Neuron (in vitro differentiated cells): ENCODE measurements at regions not wholly inside any gene's neighbourhood (a gene's known extent, or its start where the extent isn't known, plus 50 kb on each side); places are given as distances from the start of the nearest gene placed in this dataset.

Experiments used
- H2AFZ ChIP-seq: one replicate; pipeline ENCODE4 v1.6.1; 2013; ENCODE audit warnings: low read depth, mild to moderate bottlenecking, inconsistent platforms, low read length, moderate library complexity
- H3K27me3 ChIP-seq: one replicate; pipeline ENCODE4 v1.6.1; 2013; ENCODE audit warnings: low read length; ENCODE audit not compliant: insufficient read depth
- H3K36me3 ChIP-seq: one replicate; pipeline ENCODE4 v1.6.1; 2013; ENCODE audit warnings: low read length; ENCODE audit not compliant: insufficient read depth
- H3K4me1 ChIP-seq: one replicate; pipeline ENCODE4 v1.6.1; 2013; ENCODE audit warnings: low read length; ENCODE audit not compliant: insufficient read depth
- H3K4me3 ChIP-seq: 2 replicates; pipeline ENCODE4 v1.5.1; 2013; ENCODE audit warnings: mild to moderate bottlenecking, low read length, moderate library complexity
- H3K9me3 ChIP-seq: one replicate; pipeline ENCODE4 v1.6.1; 2013; ENCODE audit warnings: low read length

- H3K27me3 ChIP-seq, result no peaks in the 10 kb centered on the region
- H3K9me3 ChIP-seq, result no peaks in the 10 kb centered on the region
- H3K4me1 ChIP-seq, result no peaks in the 10 kb centered on the region
- no peaks in the 10 kb centered on the region for H3K36me3 ChIP-seq
- no peak overlapping the region for H3K4me3 ChIP-seq
- no peak overlapping the region for H2AFZ ChIP-seq
These were observed 843.2 kb upstream of the SLIT2 start for GRCh38 chr4:19408490-19408889.

GRCh38 chr4:19406789-19407188, 844.9 kb upstream of the SLIT2 start:
- Histone ChIP-seq H3K27me3 (no peaks in the 10 kb centered on the region), H2AFZ (no peak overlapping the region), H3K36me3 (no peaks in the 10 kb centered on the region), H3K4me1 (no peaks in the 10 kb centered on the region), H3K4me3 (no peak overlapping the region), H3K9me3 (no peaks in the 10 kb centered on the region)

DNA sequence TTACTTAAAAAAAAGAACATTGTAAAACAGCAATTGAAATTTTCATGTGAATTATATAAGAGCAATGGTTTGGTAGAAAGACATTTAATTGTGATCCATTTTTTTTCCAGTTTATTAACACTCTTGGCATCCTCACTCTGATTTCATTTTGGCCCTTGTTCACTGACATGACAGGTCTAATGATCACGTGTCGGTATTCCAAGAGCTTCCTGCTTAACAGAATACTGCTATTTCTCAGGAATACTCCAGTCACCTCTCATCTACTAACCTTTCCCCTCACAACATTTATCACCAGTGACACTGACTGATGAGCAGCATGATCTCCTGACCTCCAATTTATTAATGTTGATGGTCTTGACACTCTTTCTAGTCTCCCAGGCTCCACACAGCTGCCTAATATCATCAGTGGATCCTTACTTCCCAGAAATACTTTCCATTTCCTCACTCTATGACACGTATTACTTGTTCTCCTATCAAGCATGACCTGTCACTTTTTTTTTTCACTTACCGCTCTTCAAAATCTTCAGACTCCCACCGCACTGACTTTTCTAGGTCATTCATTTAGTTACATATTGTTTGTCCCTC, 847.8 kb upstream of the SLIT2 start:
- no peak overlapping the region for H3K4me3 ChIP-seq
- H3K9me3 ChIP-seq, result no peaks in the 10 kb centered on the region
- no peak overlapping the region for H2AFZ ChIP-seq
- H3K36me3 ChIP-seq, result no peaks in the 10 kb centered on the region
- no peaks in the 10 kb centered on the region for H3K27me3 ChIP-seq
- no peaks in the 10 kb centered on the region for H3K4me1 ChIP-seq

DNA sequence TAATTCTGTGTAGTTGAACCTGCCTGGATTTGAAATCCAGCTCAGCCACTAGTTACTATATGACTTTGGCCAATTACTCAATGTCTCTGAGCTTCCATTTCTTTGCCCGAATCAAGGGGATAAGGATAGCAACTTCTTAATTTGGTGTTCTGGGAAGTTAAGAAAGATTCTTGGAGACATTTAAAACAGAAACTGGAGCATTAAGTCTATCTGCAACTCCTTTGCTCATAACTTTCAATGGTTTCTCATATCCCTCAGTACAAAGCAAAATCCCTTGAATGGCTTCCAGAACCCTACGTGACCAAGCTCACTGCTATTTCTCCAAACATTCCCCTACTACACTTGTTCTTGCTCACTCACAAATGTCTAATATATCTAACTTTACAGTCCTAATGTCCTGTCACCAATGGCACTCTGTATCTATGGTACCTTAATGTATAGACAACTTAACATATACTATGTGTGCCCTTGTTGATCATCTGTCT, 849.1 kb upstream of the SLIT2 start:
- no peak overlapping the region for H2AFZ ChIP-seq
- no peaks in the 10 kb centered on the region for H3K9me3 ChIP-seq
- no peaks in the 10 kb centered on the region for H3K4me1 ChIP-seq
- H3K36me3 ChIP-seq, result no peaks in the 10 kb centered on the region
- H3K27me3 ChIP-seq, result no peaks in the 10 kb centered on the region
- H3K4me3 ChIP-seq, result no peak overlapping the region

- Histone ChIP-seq H3K27me3 (no peaks in the 10 kb centered on the region), H2AFZ (no peak overlapping the region), H3K36me3 (no peaks in the 10 kb centered on the region), H3K4me1 (no peaks in the 10 kb centered on the region), H3K9me3 (no peaks in the 10 kb centered on the region), H3K4me3 (no peak overlapping the region)
These were observed 850.2 kb upstream of the SLIT2 start for GRCh38 chr4:19401301-19402080.

DNA sequence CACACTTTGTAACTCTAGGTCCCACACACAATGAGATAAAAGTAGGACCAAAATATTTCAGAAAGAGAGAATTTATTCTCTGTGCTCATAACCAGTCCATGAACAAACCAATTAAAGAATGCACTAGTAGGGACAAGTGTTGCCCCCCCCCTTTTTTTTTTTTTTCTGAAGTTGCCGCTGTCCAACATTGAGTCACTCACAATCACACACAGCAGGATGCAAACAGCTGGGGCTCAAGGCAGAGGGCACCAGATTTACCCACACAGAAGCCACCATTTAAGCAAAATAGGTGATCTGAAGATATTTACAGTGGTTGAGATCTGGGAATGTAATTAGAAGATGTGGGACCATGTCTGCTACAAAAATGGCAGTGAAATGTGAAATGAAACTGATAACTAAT, 850.9 kb upstream of the SLIT2 start:
- Histone ChIP-seq H3K27me3 (no peaks in the 10 kb centered on the region), H3K4me3 (no peak overlapping the region), H2AFZ (no peak overlapping the region), H3K4me1 (no peaks in the 10 kb centered on the region), H3K9me3 (no peaks in the 10 kb centered on the region), H3K36me3 (no peaks in the 10 kb centered on the region)

DNA sequence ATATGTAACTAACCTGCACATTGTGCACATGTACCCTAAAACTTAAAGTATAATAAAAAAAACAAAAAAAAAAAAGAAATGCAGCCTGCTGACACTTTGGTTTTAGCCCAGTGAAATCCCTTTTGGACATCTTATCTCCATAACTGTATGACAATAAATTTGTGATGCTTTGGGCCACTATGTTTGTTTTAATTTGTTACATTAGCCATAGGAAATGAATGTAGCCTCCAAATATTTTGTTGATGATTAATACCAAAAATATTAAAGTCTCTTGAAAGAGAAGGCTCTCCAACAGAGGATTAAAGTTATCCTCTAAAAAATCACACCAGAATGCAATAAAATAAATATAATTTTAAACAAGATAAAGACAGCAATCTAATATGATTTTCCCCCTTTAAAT, 852.7 kb upstream of the SLIT2 start:
- Histone ChIP-seq H3K9me3 (no peaks in the 10 kb centered on the region), H3K4me1 (no peaks in the 10 kb centered on the region), H3K36me3 (no peaks in the 10 kb centered on the region), H2AFZ (no peak overlapping the region), H3K27me3 (no peaks in the 10 kb centered on the region), H3K4me3 (no peak overlapping the region)

- no peak overlapping the region for H2AFZ ChIP-seq
- no peaks in the 10 kb centered on the region for H3K4me1 ChIP-seq
- no peaks in the 10 kb centered on the region for H3K27me3 ChIP-seq
- H3K36me3 ChIP-seq, result no peaks in the 10 kb centered on the region
- no peak overlapping the region for H3K4me3 ChIP-seq
- H3K9me3 ChIP-seq, result no peaks in the 10 kb centered on the region
These were observed 864.9 kb upstream of the SLIT2 start for GRCh38 chr4:19386786-19387185.

- Histone ChIP-seq H2AFZ (no peak overlapping the region), H3K27me3 (no peaks in the 10 kb centered on the region), H3K4me1 (no peaks in the 10 kb centered on the region), H3K9me3 (no peaks in the 10 kb centered on the region), H3K4me3 (no peak overlapping the region), H3K36me3 (no peaks in the 10 kb centered on the region)
These were observed 868.5 kb upstream of the SLIT2 start for GRCh38 chr4:19382993-19383756.

GRCh38 chr4:19381068-19381467, 870.6 kb upstream of the SLIT2 start:
- no peaks in the 10 kb centered on the region for H3K9me3 ChIP-seq
- H3K4me3 ChIP-seq, result no peak overlapping the region
- no peak overlapping the region for H2AFZ ChIP-seq
- no peaks in the 10 kb centered on the region for H3K4me1 ChIP-seq
- no peaks in the 10 kb centered on the region for H3K36me3 ChIP-seq
- H3K27me3 ChIP-seq, result no peaks in the 10 kb centered on the region

- H2AFZ ChIP-seq, result no peak overlapping the region
- H3K27me3 ChIP-seq, result no peaks in the 10 kb centered on the region
- H3K36me3 ChIP-seq, result no peaks in the 10 kb centered on the region
- no peak overlapping the region for H3K4me3 ChIP-seq
- peaks cover 2% of the 10 kb centered on the region for H3K4me1 ChIP-seq
- no peaks in the 10 kb centered on the region for H3K9me3 ChIP-seq
These were observed 871.1 kb upstream of the SLIT2 start for GRCh38 chr4:19380600-19380999.

GRCh38 chr4:19379191-19379708, 872.5 kb upstream of the SLIT2 start:
- no peaks in the 10 kb centered on the region for H3K9me3 ChIP-seq
- H3K36me3 ChIP-seq, result no peaks in the 10 kb centered on the region
- H3K4me1 ChIP-seq, result peaks cover 3% of the 10 kb centered on the region
- no peak overlapping the region for H2AFZ ChIP-seq
- no peak overlapping the region for H3K4me3 ChIP-seq
- no peaks in the 10 kb centered on the region for H3K27me3 ChIP-seq

DNA sequence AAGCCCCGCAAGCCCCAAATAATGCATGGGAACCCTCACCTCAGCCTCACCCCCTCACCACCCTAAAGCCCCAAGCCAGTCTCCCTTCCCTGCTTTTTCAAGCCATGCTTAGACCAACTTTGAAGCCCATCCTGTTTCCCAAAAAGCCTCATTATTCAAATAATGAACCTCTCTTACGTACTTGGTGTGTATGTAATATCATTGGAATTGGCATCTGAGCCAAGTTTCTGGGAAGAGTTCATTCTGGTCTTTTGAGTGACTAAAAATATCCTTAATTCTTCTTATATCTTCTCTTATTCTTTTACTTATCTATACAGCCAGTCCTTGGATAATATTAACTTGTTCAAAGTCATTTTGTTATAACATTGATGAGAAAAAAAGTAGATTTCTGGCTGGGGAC, 875.8 kb upstream of the SLIT2 start:
- no peaks in the 10 kb centered on the region for H3K9me3 ChIP-seq
- H2AFZ ChIP-seq, result no peak overlapping the region
- H3K27me3 ChIP-seq, result no peaks in the 10 kb centered on the region
- no peaks in the 10 kb centered on the region for H3K36me3 ChIP-seq
- no peak overlapping the region for H3K4me3 ChIP-seq
- H3K4me1 ChIP-seq, result peaks cover 3% of the 10 kb centered on the region
